ENCODE measurements at regions not wholly inside any gene's neighbourhood (a gene's known extent, or its start where the extent isn't known, plus 50 kb on each side); places are given as distances from the start of the nearest gene placed in this dataset.

DNA sequence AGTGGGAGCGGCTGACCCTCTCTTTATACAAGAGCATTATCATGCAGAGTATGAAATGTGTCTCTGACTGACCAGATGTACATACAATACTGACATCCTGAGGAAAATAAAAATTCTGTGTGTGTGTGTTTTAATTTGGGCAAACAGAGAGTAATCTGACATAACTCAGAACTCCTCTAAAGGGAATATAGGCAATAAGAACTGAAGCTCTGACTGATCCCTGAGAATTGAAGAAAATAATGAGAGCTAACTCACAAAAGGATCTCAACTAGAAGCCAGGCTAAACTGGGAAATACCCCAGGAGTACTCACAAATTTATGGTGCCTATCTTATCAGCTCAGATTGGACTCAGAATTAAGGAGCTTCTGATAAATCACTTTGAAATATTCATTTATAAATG, 539.9 kb downstream of the OLFM4 start:
- no peak for TF ChIP-seq CTCF (IDR thresholded peaks at IDR 0.05; ENCODE audit: extremely low read depth, low read depth, low read length)
- H3K4me1 ChIP-seq (ENCODE audit: insufficient read depth, low read length), result no peaks in the 10 kb centered on the region
- peaks cover 6% of the 10 kb centered on the region for H3K9me3 ChIP-seq (ENCODE audit: low read depth, low read length)
- H4K20me1 ChIP-seq (ENCODE audit: insufficient read depth, low read length), result no peaks in the 10 kb centered on the region
- H3K4me3 ChIP-seq (ENCODE audit: insufficient read depth, low read length), result no peak overlapping the region
- no peak overlapping the region for H3K4me2 ChIP-seq (ENCODE audit: insufficient read depth, low read length)
- H3K27me3 ChIP-seq (ENCODE audit: insufficient read depth, low read length), result no peaks in the 10 kb centered on the region
- H2AFZ ChIP-seq (ENCODE audit: low read length), result no peak overlapping the region
- DNase-seq (ENCODE audit: insufficient read length, low spot score, missing footprints), result no peak
- H3K27ac ChIP-seq (ENCODE audit: low read depth, low read length), result no peak overlapping the region
- H3K36me3 ChIP-seq (ENCODE audit: insufficient read depth, low read length), result no peaks in the 10 kb centered on the region
- H3K79me2 ChIP-seq (ENCODE audit: insufficient read depth, low read length), result no peaks in the 10 kb centered on the region

DNA sequence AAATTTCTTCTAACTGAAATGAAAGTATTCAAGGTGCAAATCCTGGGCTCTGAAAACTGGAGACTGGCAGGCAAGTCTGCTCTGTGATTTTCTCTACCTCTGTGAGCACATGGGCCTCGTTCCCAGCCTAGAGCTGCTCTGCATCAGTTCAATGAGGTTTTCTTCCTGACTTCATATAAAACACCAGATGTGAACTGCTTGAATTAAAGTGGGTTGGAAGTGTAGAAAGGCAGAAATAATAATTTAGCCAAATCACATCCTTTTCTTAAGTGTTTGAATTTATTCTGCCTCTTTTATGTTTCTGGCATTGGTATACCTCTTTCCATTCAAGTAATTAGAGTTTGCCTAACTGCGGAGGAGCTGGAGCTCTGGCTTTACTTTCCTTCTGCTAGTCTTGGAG, 540.8 kb downstream of the OLFM4 start:
- H3K4me2 ChIP-seq (ENCODE audit: insufficient read depth, low read length), result no peak overlapping the region
- DNase-seq (ENCODE audit: insufficient read length, low spot score, missing footprints), result no peak
- no peak overlapping the region for H3K4me3 ChIP-seq (ENCODE audit: insufficient read depth, low read length)
- H3K79me2 ChIP-seq (ENCODE audit: insufficient read depth, low read length), result no peaks in the 10 kb centered on the region
- no peak overlapping the region for H3K27ac ChIP-seq (ENCODE audit: low read depth, low read length)
- no peak for TF ChIP-seq CTCF (IDR thresholded peaks at IDR 0.05; ENCODE audit: extremely low read depth, low read depth, low read length)
- no peak overlapping the region for H2AFZ ChIP-seq (ENCODE audit: low read length)
- no peaks in the 10 kb centered on the region for H4K20me1 ChIP-seq (ENCODE audit: insufficient read depth, low read length)
- H3K27me3 ChIP-seq (ENCODE audit: insufficient read depth, low read length), result no peaks in the 10 kb centered on the region
- no peaks in the 10 kb centered on the region for H3K36me3 ChIP-seq (ENCODE audit: insufficient read depth, low read length)
- H3K4me1 ChIP-seq (ENCODE audit: insufficient read depth, low read length), result no peaks in the 10 kb centered on the region
- peaks cover 6% of the 10 kb centered on the region for H3K9me3 ChIP-seq (ENCODE audit: low read depth, low read length)

- no peak for TF ChIP-seq CTCF (IDR thresholded peaks at IDR 0.05; ENCODE audit: extremely low read depth, low read depth, low read length)
- Histone ChIP-seq H3K4me3 (ENCODE audit: insufficient read depth, low read length) (no peak overlapping the region), H3K4me2 (ENCODE audit: insufficient read depth, low read length) (no peak overlapping the region), H3K27me3 (ENCODE audit: insufficient read depth, low read length) (no peaks in the 10 kb centered on the region), H3K4me1 (ENCODE audit: insufficient read depth, low read length) (no peaks in the 10 kb centered on the region), H3K36me3 (ENCODE audit: insufficient read depth, low read length) (no peaks in the 10 kb centered on the region), H3K27ac (ENCODE audit: low read depth, low read length) (no peak overlapping the region), H3K79me2 (ENCODE audit: insufficient read depth, low read length) (no peaks in the 10 kb centered on the region), H3K9me3 (ENCODE audit: low read depth, low read length) (no peaks in the 10 kb centered on the region), H4K20me1 (ENCODE audit: insufficient read depth, low read length) (no peaks in the 10 kb centered on the region), H2AFZ (ENCODE audit: low read length) (no peak overlapping the region)
- no peak for DNase-seq (ENCODE audit: insufficient read length, low spot score, missing footprints)
These were observed 572.5 kb downstream of the OLFM4 start for GRCh38 chr13:53601113-53601512.

GRCh38 chr13:53605326-53605725, 576.7 kb downstream of the OLFM4 start:
- Histone ChIP-seq H4K20me1 (ENCODE audit: insufficient read depth, low read length) (no peaks in the 10 kb centered on the region), H3K79me2 (ENCODE audit: insufficient read depth, low read length) (no peaks in the 10 kb centered on the region), H3K27me3 (ENCODE audit: insufficient read depth, low read length) (no peaks in the 10 kb centered on the region), H3K4me2 (ENCODE audit: insufficient read depth, low read length) (no peak overlapping the region), H3K9me3 (ENCODE audit: low read depth, low read length) (no peaks in the 10 kb centered on the region), H3K4me1 (ENCODE audit: insufficient read depth, low read length) (no peaks in the 10 kb centered on the region), H3K4me3 (ENCODE audit: insufficient read depth, low read length) (no peak overlapping the region), H2AFZ (ENCODE audit: low read length) (no peak overlapping the region), H3K36me3 (ENCODE audit: insufficient read depth, low read length) (no peaks in the 10 kb centered on the region), H3K27ac (ENCODE audit: low read depth, low read length) (no peak overlapping the region)
- no peak for TF ChIP-seq CTCF (IDR thresholded peaks at IDR 0.05; ENCODE audit: extremely low read depth, low read depth, low read length)
- no peak for DNase-seq (ENCODE audit: insufficient read length, low spot score, missing footprints)
